GM12875 (cell line): ENCODE measurements at regions not wholly inside any gene's neighbourhood (a gene's known extent, or its start where the extent isn't known, plus 50 kb on each side); places are given as distances from the start of the nearest gene placed in this dataset.

ENCODE experiments used
- H3K4me3 ChIP-seq: one replicate; pipeline ENCODE4 v1.5.1; 2011; ENCODE audit warnings: low read depth, low read length, control low read depth
- TF ChIP-seq, protein P1 (sequence below): IDR thresholded peaks from 2 replicates; pipeline ENCODE4 v1.5.1; 2011; ENCODE audit warnings: low read depth, mild to moderate bottlenecking, control low read depth, inconsistent platforms, low read length, moderate library complexity, borderline replicate concordance; ENCODE audit not compliant: insufficient read depth

DNA sequence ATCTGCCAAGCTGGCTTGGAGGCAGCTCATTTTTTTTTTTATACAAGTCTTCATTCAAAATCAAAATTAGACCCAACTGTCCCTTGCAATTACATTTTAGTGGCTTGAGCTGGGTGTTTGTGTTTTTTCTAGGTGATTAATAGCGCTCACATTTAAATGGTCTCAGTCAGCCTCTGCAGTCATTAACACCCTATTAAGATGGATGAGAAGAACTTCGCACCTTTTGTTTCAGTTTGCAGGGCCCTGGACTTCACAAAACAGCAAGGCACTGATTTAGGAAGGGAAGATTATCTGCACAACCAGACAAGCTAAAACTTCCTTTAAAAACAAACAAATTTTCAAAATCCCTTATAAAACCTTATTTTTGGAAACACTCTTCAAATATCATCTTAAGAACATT lies 374.8 kb downstream of the EFNA5 start:
- TF ChIP-seq, protein P1, sequence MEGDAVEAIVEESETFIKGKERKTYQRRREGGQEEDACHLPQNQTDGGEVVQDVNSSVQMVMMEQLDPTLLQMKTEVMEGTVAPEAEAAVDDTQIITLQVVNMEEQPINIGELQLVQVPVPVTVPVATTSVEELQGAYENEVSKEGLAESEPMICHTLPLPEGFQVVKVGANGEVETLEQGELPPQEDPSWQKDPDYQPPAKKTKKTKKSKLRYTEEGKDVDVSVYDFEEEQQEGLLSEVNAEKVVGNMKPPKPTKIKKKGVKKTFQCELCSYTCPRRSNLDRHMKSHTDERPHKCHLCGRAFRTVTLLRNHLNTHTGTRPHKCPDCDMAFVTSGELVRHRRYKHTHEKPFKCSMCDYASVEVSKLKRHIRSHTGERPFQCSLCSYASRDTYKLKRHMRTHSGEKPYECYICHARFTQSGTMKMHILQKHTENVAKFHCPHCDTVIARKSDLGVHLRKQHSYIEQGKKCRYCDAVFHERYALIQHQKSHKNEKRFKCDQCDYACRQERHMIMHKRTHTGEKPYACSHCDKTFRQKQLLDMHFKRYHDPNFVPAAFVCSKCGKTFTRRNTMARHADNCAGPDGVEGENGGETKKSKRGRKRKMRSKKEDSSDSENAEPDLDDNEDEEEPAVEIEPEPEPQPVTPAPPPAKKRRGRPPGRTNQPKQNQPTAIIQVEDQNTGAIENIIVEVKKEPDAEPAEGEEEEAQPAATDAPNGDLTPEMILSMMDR = no peak
- H3K4me3 ChIP-seq = no peak overlapping the region

DNA sequence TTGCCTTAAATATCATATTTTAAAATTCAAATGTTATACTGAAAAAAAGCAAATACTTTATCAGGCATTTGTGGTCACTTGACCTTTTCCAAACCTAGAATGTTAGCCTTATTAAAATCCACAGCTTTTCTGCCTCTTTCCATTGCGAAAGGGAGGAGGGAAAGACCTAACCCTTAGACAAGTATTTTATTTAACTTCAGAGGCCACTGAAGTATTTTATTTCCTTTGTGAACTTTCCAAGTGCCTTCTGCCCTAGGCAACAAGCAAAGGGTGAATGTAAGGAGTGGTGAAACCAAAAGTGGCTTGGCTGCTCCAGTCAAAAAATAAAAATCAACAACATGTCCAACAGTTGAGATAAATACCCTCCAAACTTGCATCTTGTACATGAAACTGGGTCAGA lies 376.1 kb downstream of the EFNA5 start:
- TF ChIP-seq, protein P1 = no peak
- no peak overlapping the region for H3K4me3 ChIP-seq

DNA sequence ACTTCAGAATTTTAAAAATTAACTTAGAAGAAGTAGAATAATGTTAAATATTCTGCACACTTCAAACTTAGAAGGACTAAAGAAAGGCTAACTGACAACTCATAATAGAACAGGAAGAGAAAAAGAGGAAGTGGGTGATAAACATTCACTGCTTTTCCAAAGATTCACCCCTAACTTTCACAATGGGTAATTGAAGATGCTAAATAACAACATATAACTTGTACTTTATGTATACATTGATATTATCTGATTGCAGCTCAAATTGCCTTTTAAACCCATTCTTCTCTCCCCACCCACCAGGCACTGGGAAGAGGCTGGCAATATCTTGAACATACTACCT lies 376.6 kb downstream of the EFNA5 start:
- TF ChIP-seq, protein P1 = no peak
- H3K4me3 ChIP-seq = no peak overlapping the region

DNA sequence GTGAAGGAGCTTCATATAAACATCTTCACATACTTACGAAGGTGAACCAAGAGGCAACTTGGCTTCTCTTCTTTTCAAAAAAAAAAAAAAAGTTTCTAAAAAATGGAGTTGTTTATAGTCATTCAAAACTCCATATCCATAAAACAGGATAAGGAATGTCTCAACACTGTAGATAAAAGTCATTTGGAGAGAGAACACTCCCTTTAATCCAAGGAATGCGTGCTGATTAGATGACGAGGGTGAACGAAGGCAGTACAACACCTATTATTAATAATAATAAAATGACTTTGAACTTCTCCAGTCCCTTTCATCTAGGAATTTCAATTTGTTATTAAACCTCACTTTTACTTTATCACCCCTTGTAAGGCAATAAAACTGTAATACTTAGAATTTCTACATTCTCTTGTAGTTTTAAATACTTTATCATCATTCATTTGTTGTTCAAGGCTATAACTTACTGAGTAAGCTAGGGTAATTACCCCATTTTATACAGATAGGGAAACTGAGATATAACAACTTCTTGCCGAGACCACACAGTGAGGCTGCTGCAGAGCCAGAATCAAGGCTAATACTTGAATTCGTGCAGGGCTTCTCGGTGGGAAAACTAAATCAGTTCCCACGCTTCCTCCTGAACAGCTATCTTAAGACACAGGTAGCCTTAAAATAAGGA lies 377.1 kb downstream of the EFNA5 start:
- H3K4me3 ChIP-seq = no peak overlapping the region
- TF ChIP-seq, protein P1 = no peak

DNA sequence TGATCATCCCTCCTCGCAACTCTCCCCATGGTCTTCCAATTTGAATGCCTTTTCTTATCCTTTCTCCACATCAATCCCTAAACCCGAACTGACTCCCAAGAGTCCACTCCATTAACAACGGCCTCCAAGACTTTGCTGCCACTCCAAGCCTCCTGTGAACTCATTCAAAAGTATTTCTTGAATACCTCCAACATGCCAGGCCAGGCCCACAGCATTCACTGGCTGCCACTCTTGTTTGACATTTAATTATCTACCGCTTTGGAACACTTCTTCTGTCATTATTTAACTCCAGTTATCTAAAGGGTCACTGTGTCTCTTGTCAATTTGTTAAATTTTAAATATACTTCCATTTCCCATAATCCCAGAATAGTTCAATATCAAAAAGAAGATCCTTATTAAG lies 378.9 kb downstream of the EFNA5 start:
- TF ChIP-seq, protein P1 = no peak
- H3K4me3 ChIP-seq = no peak overlapping the region

DNA sequence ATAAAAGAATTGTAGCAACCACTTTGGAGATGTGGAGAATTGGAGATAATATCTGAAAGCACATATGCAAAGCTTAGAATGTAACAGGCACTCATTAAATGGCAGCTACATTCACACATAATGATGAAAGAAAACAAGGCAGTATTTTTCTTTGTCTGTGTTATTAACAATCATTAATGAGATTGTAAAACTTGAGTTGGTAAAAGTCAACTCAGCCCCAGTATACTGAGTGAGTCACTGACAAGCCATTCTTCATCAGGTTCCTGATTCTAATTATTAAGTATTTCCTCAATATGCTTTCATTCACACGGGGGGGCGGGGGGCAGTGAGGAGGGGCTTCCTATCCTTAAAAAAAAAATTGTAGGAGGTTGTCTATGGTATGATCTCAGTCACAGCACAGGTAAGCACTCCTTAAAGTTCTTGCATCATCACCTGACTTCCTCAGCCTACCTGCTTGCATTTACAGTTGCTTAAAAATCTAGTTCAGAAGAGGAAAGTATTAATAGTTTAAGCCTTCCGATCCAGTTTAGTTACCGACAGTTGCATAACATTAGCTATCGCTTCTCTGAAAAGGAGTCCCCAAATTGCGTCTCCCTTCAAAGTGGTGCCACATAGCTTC lies 379.8 kb downstream of the EFNA5 start:
- no peak overlapping the region for H3K4me3 ChIP-seq
- TF ChIP-seq, protein P1 = no peak

DNA sequence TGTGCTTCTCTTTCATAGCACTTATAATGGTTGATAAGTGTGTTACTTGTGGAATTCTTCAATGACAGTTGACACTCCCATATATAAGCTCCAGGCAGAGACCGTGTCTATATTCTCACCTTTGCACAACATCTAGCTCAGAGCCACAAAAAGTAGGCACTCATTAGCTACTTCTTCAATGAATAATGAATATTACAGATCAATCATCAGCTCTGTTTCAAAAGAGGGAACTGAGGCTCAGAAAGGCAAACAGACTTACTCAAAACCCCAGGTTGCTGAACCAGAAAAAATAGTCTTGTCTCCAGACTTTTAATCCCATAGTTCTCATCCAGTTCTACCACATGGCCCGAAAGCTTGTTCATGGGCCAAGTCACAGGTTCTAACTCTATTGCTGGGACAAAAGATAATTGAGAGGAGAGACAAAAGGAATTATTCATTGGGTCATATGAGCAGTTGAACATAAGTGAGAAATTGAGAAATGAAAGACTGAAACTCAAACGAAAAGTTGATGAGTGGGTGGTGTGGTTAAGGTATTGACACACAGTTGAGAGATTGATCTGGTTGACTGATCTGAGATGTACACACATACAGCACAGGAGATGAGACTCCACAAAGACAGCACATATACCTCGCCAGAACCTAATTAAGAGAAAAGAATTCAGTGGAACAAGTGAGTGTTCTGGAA lies 381.6 kb downstream of the EFNA5 start:
- H3K4me3 ChIP-seq = no peak overlapping the region
- TF ChIP-seq, protein P1 = no peak
